Erythroblast (primary cell): ENCODE measurements at regions not wholly inside any gene's neighbourhood (a gene's known extent, or its start where the extent isn't known, plus 50 kb on each side); places are given as distances from the start of the nearest gene placed in this dataset.

Source experiments
- GATA1 ChIP-seq: IDR thresholded peaks from 2 replicates; pipeline ENCODE4 v1.6.1; 2011; ENCODE audit warnings: low read depth, mild to moderate bottlenecking, control low read depth, low read length, moderate library complexity
- POLR2A ChIP-seq: IDR thresholded peaks from 2 replicates; pipeline ENCODE4 v1.6.1; 2011; ENCODE audit warnings: mild to moderate bottlenecking, low read length

- TF ChIP-seq POLR2A: no peak
- TF ChIP-seq GATA1: no peak
These were observed 1121.6 kb downstream of the BRD1 start for GRCh38 chr22:48705917-48706605.
